CD4-positive, alpha-beta T cell (primary cell): ENCODE measurements at regions not wholly inside any gene's neighbourhood (a gene's known extent, or its start where the extent isn't known, plus 50 kb on each side); places are given as distances from the start of the nearest gene placed in this dataset.

Experiments
- ATAC-seq: fragments of 200-7000 bp; cut with Tn5 transposase; one replicate; pipeline ENCODE4 v1.10.0; 2022; ENCODE audit warnings: mild to moderate bottlenecking; ENCODE audit not compliant: poor library complexity
- CTCF ChIA-PET: fragments of 350-600 bp; sonication (Branson Sonifier 250); formaldehyde crosslinking; loops from one replicate; lab custom pipeline; 2021; ENCODE audit warnings: antibody characterized with exemption, inconsistent platforms; lab: Charles Lee
- POLR2A ChIA-PET: fragments of 350-600 bp; sonication (Branson Sonifier 250); formaldehyde crosslinking; loops from one replicate; lab custom pipeline; 2021; ENCODE audit warnings: antibody characterized with exemption, inconsistent platforms; lab: Charles Lee
- DNase-seq, 14 experiments: peaks; one replicate each; pipeline ENCODE4 v3.0.0-alpha.2; 2013 to 2020; ENCODE audit warnings: mixed read lengths in 2 of 14
- H3K27ac ChIP-seq, 2 donors: one replicate each; pipeline versions ENCODE4 v1.5.1 to v1.7.0; 2013; ENCODE audit warnings: low read length in 2 of 2, low read depth in 1 of 2, mild to moderate bottlenecking in 1 of 2
- H3K27me3 ChIP-seq, 2 experiments: 1 replicate in 1 of 2; 2 replicates in 1 of 2; pipeline versions ENCODE4 v1.6.1 to v1.7.0; 2013; ENCODE audit warnings: low read length in 2 of 2, control low read depth in 1 of 2, mild to moderate bottlenecking in 1 of 2, moderate library complexity in 1 of 2; ENCODE audit not compliant: insufficient read depth in 2 of 2, control insufficient read depth in 1 of 2
- H3K36me3 ChIP-seq: one replicate; pipeline ENCODE4 v1.6.1; 2013; ENCODE audit warnings: low read length, control low read depth; ENCODE audit not compliant: insufficient read depth
- H3K4me1 ChIP-seq: one replicate; pipeline ENCODE4 v1.6.1; 2013; ENCODE audit warnings: low read length, control low read depth; ENCODE audit not compliant: insufficient read depth
- H3K4me3 ChIP-seq: one replicate; pipeline ENCODE4 v1.5.1; 2013; ENCODE audit warnings: mild to moderate bottlenecking, low read length, moderate library complexity
- H3K9me3 ChIP-seq, 2 experiments: 1 replicate in 1 of 2; 2 replicates in 1 of 2; pipeline versions ENCODE4 v1.6.1 to v1.7.0; 2013; ENCODE audit warnings: low read length in 2 of 2, mild to moderate bottlenecking in 2 of 2, control low read depth in 1 of 2, moderate library complexity in 1 of 2; ENCODE audit not compliant: control insufficient read depth in 1 of 2, insufficient read depth in 1 of 2
- H3K27ac Mint-ChIP-seq: one replicate; pipeline ENCODE4 v1.8.0; 2020; ENCODE audit warnings: mixed read lengths
- H3K27me3 Mint-ChIP-seq: one replicate; pipeline ENCODE4 v1.8.0; 2021; ENCODE audit warnings: mixed read lengths
- H3K36me3 Mint-ChIP-seq: one replicate; pipeline ENCODE4 v1.8.0; 2021; ENCODE audit warnings: low read depth, mixed read lengths
- H3K4me1 Mint-ChIP-seq: one replicate; pipeline ENCODE4 v1.8.0; 2021; ENCODE audit warnings: low read depth, mixed read lengths
- H3K4me3 Mint-ChIP-seq: one replicate; pipeline ENCODE4 v1.8.0; 2020; ENCODE audit warnings: mild to moderate bottlenecking, mixed read lengths
- H3K9me3 Mint-ChIP-seq: one replicate; pipeline ENCODE4 v1.8.0; 2020; ENCODE audit warnings: mixed read lengths
- CTCF ChIP-seq: fragments of 200-600 bp; IDR thresholded peaks from one replicate; pipeline ENCODE4 v1.8.0; 2022; ENCODE audit warnings: antibody characterized with exemption, mild to moderate bottlenecking
- intact Hi-C, 2 experiments: fragments of 100-400 bp; cut with DNase I in 1 of 2; cut with micrococcal nuclease in 1 of 2; formaldehyde crosslinking; loops; one replicate each; pipeline versions ENCODE4 v1.15.1 to v1.9.0; 2023 to 2025; cut with DNase I, micrococcal nuclease

- H3K27ac ChIP-seq: no peak overlapping the region
- CTCF ChIA-PET: no interaction called here
- DNase-seq (no peak), ATAC-seq (no peak)
- no peak for TF ChIP-seq CTCF
- no peaks in the 10 kb centered on the region for H3K9me3 ChIP-seq
- intact Hi-C loops: no loop called here
- H3K27me3 ChIP-seq: no peaks in the 10 kb centered on the region
- Mint-ChIP-seq H3K27me3 (no peaks in the 10 kb centered on the region), H3K4me1 (no peaks in the 10 kb centered on the region), H3K4me3 (no peak overlapping the region), H3K9me3 (peaks cover 5% of the 10 kb centered on the region), H3K27ac (no peak overlapping the region), H3K36me3 (no peaks in the 10 kb centered on the region)
- no peaks in the 10 kb centered on the region for H3K4me1 ChIP-seq
- POLR2A ChIA-PET: no interaction called here
- H3K4me3 ChIP-seq: no peak overlapping the region
- no peaks in the 10 kb centered on the region for H3K36me3 ChIP-seq
These were observed 496.2 kb upstream of the RGS18 start for GRCh38 chr1:191662051-191662450.

GRCh38 chr1:191662746-191663145, 495.5 kb upstream of the RGS18 start:
- no peak overlapping the region for H3K4me3 ChIP-seq
- H3K36me3 Mint-ChIP-seq: no peaks in the 10 kb centered on the region
- no peaks in the 10 kb centered on the region for H3K27me3 ChIP-seq
- CTCF ChIA-PET: no interaction called here
- H3K4me3 Mint-ChIP-seq: no peak overlapping the region
- H3K9me3 Mint-ChIP-seq: peaks cover 5% of the 10 kb centered on the region
- H3K27ac ChIP-seq: no peak overlapping the region
- H3K4me1 ChIP-seq: no peaks in the 10 kb centered on the region
- H3K4me1 Mint-ChIP-seq: no peaks in the 10 kb centered on the region
- TF ChIP-seq CTCF: no peak
- H3K27ac Mint-ChIP-seq: no peak overlapping the region
- DNase-seq (no peak), ATAC-seq (no peak)
- H3K27me3 Mint-ChIP-seq: no peaks in the 10 kb centered on the region
- no peaks in the 10 kb centered on the region for H3K9me3 ChIP-seq
- intact Hi-C loops: no loop called here
- H3K36me3 ChIP-seq: no peaks in the 10 kb centered on the region
- POLR2A ChIA-PET: no interaction called here

GRCh38 chr1:191668525-191668924, 489.7 kb upstream of the RGS18 start:
- no peak for DNase-seq
- H3K4me3 Mint-ChIP-seq: no peak overlapping the region

More at GRCh38 chr1:191668525-191668924, 489.7 kb upstream of the RGS18 start:
- Histone ChIP-seq H3K27ac (no peak overlapping the region), H3K27me3 (no peaks in the 10 kb centered on the region), H3K36me3 (no peaks in the 10 kb centered on the region), H3K4me1 (no peaks in the 10 kb centered on the region), H3K9me3 (no peaks in the 10 kb centered on the region), H3K4me3 (no peak overlapping the region)
- ChIA-PET POLR2A (no interaction called here), CTCF (no interaction called here)
- Mint-ChIP-seq H3K36me3 (no peaks in the 10 kb centered on the region), H3K27ac (no peak overlapping the region), H3K4me1 (no peaks in the 10 kb centered on the region), H3K27me3 (no peaks in the 10 kb centered on the region), H3K9me3 (peaks cover 2% of the 10 kb centered on the region)
- intact Hi-C loops: no loop called here
- ATAC-seq: no peak
- no peak for TF ChIP-seq CTCF
